ENCODE measurements at regions not wholly inside any gene's neighbourhood (a gene's known extent, or its start where the extent isn't known, plus 50 kb on each side); places are given as distances from the start of the nearest gene placed in this dataset.
"Not testable (repeated sequence)": the region's sequence is repeated elsewhere in the genome, so short reads cannot be mapped to it uniquely, and the experiment has no call there.

GRCh38 chr17:46460129-46460528 is 52.1 kb upstream of the LRRC37A2 start:
- H3K27me3 ChIP-seq; H3K4me1 ChIP-seq (ENCODE audit: low read depth); H3K36me3 ChIP-seq; H3K27ac ChIP-seq; H3K4me3 ChIP-seq; H3K9me3 ChIP-seq (ENCODE audit: low read depth); DNase-seq (ENCODE audit: low read depth in 1 of 2, low spot score in 1 of 2): not testable (repeated sequence)

GRCh38 chr17:46455069-46455468 is 57.2 kb upstream of the LRRC37A2 start:
- H3K27ac ChIP-seq; H3K4me1 ChIP-seq (ENCODE audit: low read depth); H3K4me3 ChIP-seq; DNase-seq (ENCODE audit: low read depth in 1 of 2, low spot score in 1 of 2); H3K9me3 ChIP-seq (ENCODE audit: low read depth); H3K36me3 ChIP-seq; H3K27me3 ChIP-seq: not testable (repeated sequence)

GRCh38 chr17:46454572-46454971 is 57.7 kb upstream of the LRRC37A2 start:
- not testable (repeated sequence) for H3K4me1 ChIP-seq (ENCODE audit: low read depth); H3K9me3 ChIP-seq (ENCODE audit: low read depth); H3K27me3 ChIP-seq; H3K36me3 ChIP-seq; H3K4me3 ChIP-seq; H3K27ac ChIP-seq; DNase-seq (ENCODE audit: low read depth in 1 of 2, low spot score in 1 of 2)

- not testable (repeated sequence) for H3K36me3 ChIP-seq; H3K4me3 ChIP-seq; H3K9me3 ChIP-seq (ENCODE audit: low read depth); H3K27me3 ChIP-seq; DNase-seq (ENCODE audit: low read depth in 1 of 2, low spot score in 1 of 2); H3K27ac ChIP-seq; H3K4me1 ChIP-seq (ENCODE audit: low read depth)
Measured at GRCh38 chr17:46453077-46453476, 59.2 kb upstream of the LRRC37A2 start.

GRCh38 chr17:46445849-46446248 is 66.4 kb upstream of the LRRC37A2 start:
- H3K27ac ChIP-seq; DNase-seq (ENCODE audit: low read depth in 1 of 2, low spot score in 1 of 2); H3K9me3 ChIP-seq (ENCODE audit: low read depth); H3K4me3 ChIP-seq; H3K36me3 ChIP-seq; H3K27me3 ChIP-seq; H3K4me1 ChIP-seq (ENCODE audit: low read depth): not testable (repeated sequence)

GRCh38 chr17:46445411-46445810 is 66.9 kb upstream of the LRRC37A2 start:
- H3K36me3 ChIP-seq; H3K4me3 ChIP-seq; H3K27ac ChIP-seq; H3K4me1 ChIP-seq (ENCODE audit: low read depth); DNase-seq (ENCODE audit: low read depth in 1 of 2, low spot score in 1 of 2); H3K27me3 ChIP-seq; H3K9me3 ChIP-seq (ENCODE audit: low read depth): not testable (repeated sequence)

GRCh38 chr17:46442153-46442552 is 70.1 kb upstream of the LRRC37A2 start:
- H3K36me3 ChIP-seq; DNase-seq (ENCODE audit: low read depth in 1 of 2, low spot score in 1 of 2); H3K4me3 ChIP-seq; H3K27ac ChIP-seq; H3K27me3 ChIP-seq; H3K9me3 ChIP-seq (ENCODE audit: low read depth); H3K4me1 ChIP-seq (ENCODE audit: low read depth): not testable (repeated sequence)

GRCh38 chr17:46440665-46441064 is 71.6 kb upstream of the LRRC37A2 start:
- DNase-seq (ENCODE audit: low read depth in 1 of 2, low spot score in 1 of 2); H3K27ac ChIP-seq; H3K36me3 ChIP-seq; H3K27me3 ChIP-seq; H3K9me3 ChIP-seq (ENCODE audit: low read depth); H3K4me3 ChIP-seq; H3K4me1 ChIP-seq (ENCODE audit: low read depth): not testable (repeated sequence)

GRCh38 chr17:46434450-46435062 is 73.0 kb upstream of the ARL17B start:
- not testable (repeated sequence) for H3K9me3 ChIP-seq (ENCODE audit: low read depth); H3K27me3 ChIP-seq; H3K27ac ChIP-seq; H3K4me1 ChIP-seq (ENCODE audit: low read depth); H3K4me3 ChIP-seq; DNase-seq (ENCODE audit: low read depth in 1 of 2, low spot score in 1 of 2); H3K36me3 ChIP-seq

GRCh38 chr17:46430300-46430699 is 68.7 kb upstream of the ARL17B start:
- not testable (repeated sequence) for H3K36me3 ChIP-seq; DNase-seq (ENCODE audit: low read depth in 1 of 2, low spot score in 1 of 2); H3K4me1 ChIP-seq (ENCODE audit: low read depth); H3K27ac ChIP-seq; H3K9me3 ChIP-seq (ENCODE audit: low read depth); H3K4me3 ChIP-seq; H3K27me3 ChIP-seq

GRCh38 chr17:46429675-46430074 is 68.1 kb upstream of the ARL17B start:
- not testable (repeated sequence) for H3K9me3 ChIP-seq (ENCODE audit: low read depth); H3K27me3 ChIP-seq; H3K27ac ChIP-seq; H3K4me1 ChIP-seq (ENCODE audit: low read depth); H3K4me3 ChIP-seq; H3K36me3 ChIP-seq; DNase-seq (ENCODE audit: low read depth in 1 of 2, low spot score in 1 of 2)

GRCh38 chr17:46424187-46424884 is 62.8 kb upstream of the ARL17B start:
- H3K36me3 ChIP-seq; H3K9me3 ChIP-seq (ENCODE audit: low read depth); DNase-seq (ENCODE audit: low read depth in 1 of 2, low spot score in 1 of 2); H3K27me3 ChIP-seq; H3K4me3 ChIP-seq; H3K4me1 ChIP-seq (ENCODE audit: low read depth); H3K27ac ChIP-seq: not testable (repeated sequence)

GRCh38 chr17:46417907-46418306 is 56.3 kb upstream of the ARL17B start:
- not testable (repeated sequence) for H3K36me3 ChIP-seq; H3K9me3 ChIP-seq (ENCODE audit: low read depth); H3K27ac ChIP-seq; H3K4me1 ChIP-seq (ENCODE audit: low read depth); H3K27me3 ChIP-seq; H3K4me3 ChIP-seq
- DNase-seq (ENCODE audit: low read depth in 1 of 2, low spot score in 1 of 2): peak in 1 of 2 donors; percentile 57

GRCh38 chr17:46417261-46417660 is 55.7 kb upstream of the ARL17B start:
- not testable (repeated sequence) for H3K27me3 ChIP-seq; H3K9me3 ChIP-seq (ENCODE audit: low read depth); H3K4me3 ChIP-seq; H3K4me1 ChIP-seq (ENCODE audit: low read depth); DNase-seq (ENCODE audit: low read depth in 1 of 2, low spot score in 1 of 2); H3K36me3 ChIP-seq; H3K27ac ChIP-seq

GRCh38 chr17:46414559-46414958 is 53.0 kb upstream of the ARL17B start:
- H3K4me3 ChIP-seq; H3K36me3 ChIP-seq; DNase-seq (ENCODE audit: low read depth in 1 of 2, low spot score in 1 of 2); H3K27me3 ChIP-seq; H3K9me3 ChIP-seq (ENCODE audit: low read depth); H3K4me1 ChIP-seq (ENCODE audit: low read depth); H3K27ac ChIP-seq: not testable (repeated sequence)
